ENCODE measurements at regions not wholly inside any gene's neighbourhood (a gene's known extent, or its start where the extent isn't known, plus 50 kb on each side); places are given as distances from the start of the nearest gene placed in this dataset.

- TF ChIP-seq, protein P1, sequence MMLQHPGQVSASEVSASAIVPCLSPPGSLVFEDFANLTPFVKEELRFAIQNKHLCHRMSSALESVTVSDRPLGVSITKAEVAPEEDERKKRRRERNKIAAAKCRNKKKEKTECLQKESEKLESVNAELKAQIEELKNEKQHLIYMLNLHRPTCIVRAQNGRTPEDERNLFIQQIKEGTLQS (IDR thresholded peaks at IDR 0.05; ENCODE audit: borderline replicate concordance, extremely low read depth, low read depth, low read length), result no peak
- TF ChIP-seq, protein P2, sequence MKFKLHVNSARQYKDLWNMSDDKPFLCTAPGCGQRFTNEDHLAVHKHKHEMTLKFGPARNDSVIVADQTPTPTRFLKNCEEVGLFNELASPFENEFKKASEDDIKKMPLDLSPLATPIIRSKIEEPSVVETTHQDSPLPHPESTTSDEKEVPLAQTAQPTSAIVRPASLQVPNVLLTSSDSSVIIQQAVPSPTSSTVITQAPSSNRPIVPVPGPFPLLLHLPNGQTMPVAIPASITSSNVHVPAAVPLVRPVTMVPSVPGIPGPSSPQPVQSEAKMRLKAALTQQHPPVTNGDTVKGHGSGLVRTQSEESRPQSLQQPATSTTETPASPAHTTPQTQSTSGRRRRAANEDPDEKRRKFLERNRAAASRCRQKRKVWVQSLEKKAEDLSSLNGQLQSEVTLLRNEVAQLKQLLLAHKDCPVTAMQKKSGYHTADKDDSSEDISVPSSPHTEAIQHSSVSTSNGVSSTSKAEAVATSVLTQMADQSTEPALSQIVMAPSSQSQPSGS (IDR thresholded peaks at IDR 0.05; ENCODE audit: low read length), result 0 out of 2 replicates have a peak, but pooled peaks have one; percentile 24
- no peak for TF ChIP-seq JUND (IDR thresholded peaks at IDR 0.05; ENCODE audit: low read depth, low read length)
- peak; percentile 73 for TF ChIP-seq RUNX3 (IDR thresholded peaks at IDR 0.05; ENCODE audit: low read length)
- 0 out of 2 replicates have a peak, but pooled peaks have one; percentile 4 for TF ChIP-seq BCL11A (IDR thresholded peaks at IDR 0.05; ENCODE audit: low read depth, low read length)
- TF ChIP-seq FOXM1 (IDR thresholded peaks at IDR 0.05; ENCODE audit: low read depth, low read length), result 0 out of 2 replicates have a peak, but pooled peaks have one; percentile 26
- TF ChIP-seq IKZF1 (conservative IDR thresholded peaks at IDR 0.05), result 0 out of 2 replicates have a peak, but pooled peaks have one; percentile 18
- TF ChIP-seq SUPT20H (IDR thresholded peaks at IDR 0.05; ENCODE audit: borderline replicate concordance, control insufficient read depth, low read depth, low read length), result no peak
- no peak for TF ChIP-seq SMARCA5 (IDR thresholded peaks at IDR 0.05)
- no peak for TF ChIP-seq MYC (IDR thresholded peaks at IDR 0.05; ENCODE audit: insufficient read depth, insufficient read length, insufficient replicate concordance, low read length, severe bottlenecking)
- 0 out of 2 replicates have a peak, but pooled peaks have one; percentile 31 for TF ChIP-seq NFIC (IDR thresholded peaks at IDR 0.05; ENCODE audit: low read depth, low read length)
- no peak for TF ChIP-seq IRF5 (IDR thresholded peaks at IDR 0.05; ENCODE audit: borderline replicate concordance)
- no peak for TF ChIP-seq ZBTB4 (CRISPR knock-in tag; IDR thresholded peaks at IDR 0.05)
- TF ChIP-seq, protein P3, sequence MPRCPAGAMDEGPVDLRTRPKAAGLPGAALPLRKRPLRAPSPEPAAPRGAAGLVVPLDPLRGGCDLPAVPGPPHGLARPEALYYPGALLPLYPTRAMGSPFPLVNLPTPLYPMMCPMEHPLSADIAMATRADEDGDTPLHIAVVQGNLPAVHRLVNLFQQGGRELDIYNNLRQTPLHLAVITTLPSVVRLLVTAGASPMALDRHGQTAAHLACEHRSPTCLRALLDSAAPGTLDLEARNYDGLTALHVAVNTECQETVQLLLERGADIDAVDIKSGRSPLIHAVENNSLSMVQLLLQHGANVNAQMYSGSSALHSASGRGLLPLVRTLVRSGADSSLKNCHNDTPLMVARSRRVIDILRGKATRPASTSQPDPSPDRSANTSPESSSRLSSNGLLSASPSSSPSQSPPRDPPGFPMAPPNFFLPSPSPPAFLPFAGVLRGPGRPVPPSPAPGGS (IDR thresholded peaks at IDR 0.05; ENCODE audit: borderline replicate concordance, insufficient read depth, low read depth, low read length, poor library complexity, severe bottlenecking), result no peak
- TF ChIP-seq SMAD5 (IDR thresholded peaks at IDR 0.05; ENCODE audit: low read depth), result no peak
- TF ChIP-seq USF2 (IDR thresholded peaks at IDR 0.05; ENCODE audit: borderline replicate concordance, low read depth, low read length), result no peak
- TF ChIP-seq NRF1 (conservative IDR thresholded peaks at IDR 0.05; ENCODE audit: low read depth, low read length), result no peak
- peak; percentile 41 to 56 for TF ChIP-seq IKZF2 (IDR thresholded peaks at IDR 0.05)
Measured at GRCh38 chr18:73007195-73007914, 139.6 kb upstream of the NETO1 start (continued).
